ENCODE measurements at regions not wholly inside any gene's neighbourhood (a gene's known extent, or its start where the extent isn't known, plus 50 kb on each side); places are given as distances from the start of the nearest gene placed in this dataset.
"Not testable (repeated sequence)": the region's sequence is repeated elsewhere in the genome, so short reads cannot be mapped to it uniquely, and the experiment has no call there.

DNA sequence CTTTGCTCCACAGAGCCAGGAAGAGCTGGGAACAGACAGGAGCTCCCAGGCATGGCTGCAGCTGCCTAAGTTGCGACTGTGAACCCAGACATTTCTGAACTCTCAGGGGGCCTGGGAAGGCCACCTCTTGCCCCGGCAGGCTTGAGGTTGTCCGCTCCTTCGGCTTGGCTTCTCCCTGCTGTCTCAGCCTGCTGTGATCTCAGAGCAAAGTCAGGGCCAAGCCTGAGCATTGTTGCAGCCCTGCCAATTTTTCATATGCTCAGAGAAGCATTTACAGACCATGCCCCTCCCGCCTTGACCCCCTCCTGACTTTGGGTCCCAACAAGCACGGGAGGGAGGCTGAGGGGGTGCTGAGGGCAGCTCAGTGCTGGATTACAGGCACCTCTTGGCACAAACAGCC lies 1439.1 kb upstream of the FLRT2 start:
- no peak overlapping the region for H3K4me3 ChIP-seq
- no peak overlapping the region for H3K27ac ChIP-seq
- H3K27me3 ChIP-seq = no peaks in the 10 kb centered on the region
- H3K9me3 ChIP-seq = no peaks in the 10 kb centered on the region
- H3K4me1 ChIP-seq = no peaks in the 10 kb centered on the region
- TF ChIP-seq POLR2A (IDR thresholded peaks at IDR 0.05) (no peak), POLR2AphosphoS5 (IDR thresholded peaks at IDR 0.05; ENCODE audit: insufficient read depth in 1 of 2, low read depth in 1 of 2) (no peak), CTCF (IDR thresholded peaks at IDR 0.05) (no peak)
- DNase-seq (ENCODE audit: extremely low spot score in 2 of 2) = no peak
- intact Hi-C loops (cut with DNase I) = no loop called here
- no peaks in the 10 kb centered on the region for H3K36me3 ChIP-seq

- H3K27ac ChIP-seq = no peak overlapping the region
- TF ChIP-seq POLR2A (IDR thresholded peaks at IDR 0.05) (no peak), POLR2AphosphoS5 (IDR thresholded peaks at IDR 0.05; ENCODE audit: insufficient read depth in 1 of 2, low read depth in 1 of 2) (no peak), CTCF (IDR thresholded peaks at IDR 0.05) (no peak)
- intact Hi-C loops (cut with DNase I) = no loop called here
- no peaks in the 10 kb centered on the region for H3K27me3 ChIP-seq
- H3K9me3 ChIP-seq = no peaks in the 10 kb centered on the region
- no peak overlapping the region for H3K4me3 ChIP-seq
- no peaks in the 10 kb centered on the region for H3K36me3 ChIP-seq
- DNase-seq (ENCODE audit: extremely low spot score in 2 of 2) = no peak
- no peaks in the 10 kb centered on the region for H3K4me1 ChIP-seq
These were observed 1434.3 kb upstream of the FLRT2 start for GRCh38 chr14:84095681-84096080.

DNA sequence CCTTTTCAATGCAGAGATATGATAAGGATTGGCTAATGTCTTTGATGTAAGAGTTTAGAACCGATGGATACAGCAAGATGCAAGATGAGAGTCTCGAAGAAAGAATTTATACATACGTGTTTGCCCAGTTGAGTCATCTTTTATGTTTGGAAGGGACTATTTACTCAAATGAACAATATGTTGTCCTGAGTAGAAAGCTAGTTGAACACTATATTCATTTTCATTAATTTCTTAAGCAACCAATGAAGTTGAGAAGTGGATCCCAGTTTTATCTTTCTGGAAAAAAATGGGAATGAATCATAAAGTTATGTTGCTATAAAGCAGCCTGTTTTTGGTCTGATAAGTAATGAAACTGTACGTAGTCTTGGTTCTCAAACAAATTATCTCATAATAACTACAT lies 1431.7 kb upstream of the FLRT2 start:
- no peaks in the 10 kb centered on the region for H3K9me3 ChIP-seq
- no peak overlapping the region for H3K27ac ChIP-seq
- no peak for DNase-seq (ENCODE audit: extremely low spot score in 2 of 2)
- H3K4me3 ChIP-seq = no peak overlapping the region
- no peaks in the 10 kb centered on the region for H3K27me3 ChIP-seq
- TF ChIP-seq POLR2A (IDR thresholded peaks at IDR 0.05) = no peak
- no peak for TF ChIP-seq POLR2AphosphoS5 (IDR thresholded peaks at IDR 0.05; ENCODE audit: insufficient read depth in 1 of 2, low read depth in 1 of 2)
- no peak for TF ChIP-seq CTCF (IDR thresholded peaks at IDR 0.05)
- intact Hi-C loops (cut with DNase I) = no loop called here
- H3K4me1 ChIP-seq = no peaks in the 10 kb centered on the region
- no peaks in the 10 kb centered on the region for H3K36me3 ChIP-seq

GRCh38 chr14:84099560-84099959 lies 1430.4 kb upstream of the FLRT2 start:
- H3K36me3 ChIP-seq; H3K27me3 ChIP-seq; H3K9me3 ChIP-seq; H3K4me1 ChIP-seq; H3K27ac ChIP-seq; intact Hi-C loops (cut with DNase I); H3K4me3 ChIP-seq; DNase-seq (ENCODE audit: extremely low spot score in 2 of 2): not testable (repeated sequence)

GRCh38 chr14:84107835-84108343 lies 1422.1 kb upstream of the FLRT2 start:
- Histone ChIP-seq H3K9me3 (no peaks in the 10 kb centered on the region), H3K27me3 (no peaks in the 10 kb centered on the region), H3K36me3 (no peaks in the 10 kb centered on the region), H3K4me1 (no peaks in the 10 kb centered on the region), H3K4me3 (no peak overlapping the region), H3K27ac (no peak overlapping the region)
- no peak for DNase-seq (ENCODE audit: extremely low spot score in 2 of 2)
- TF ChIP-seq POLR2AphosphoS5 (IDR thresholded peaks at IDR 0.05; ENCODE audit: insufficient read depth in 1 of 2, low read depth in 1 of 2) = no peak
- TF ChIP-seq POLR2A (IDR thresholded peaks at IDR 0.05) = no peak
- no peak for TF ChIP-seq CTCF (IDR thresholded peaks at IDR 0.05)
- intact Hi-C loops (cut with DNase I) = no loop called here

Measured in vagina (tissue), 2 donors.